SK-N-SH (cell line): ENCODE measurements at regions not wholly inside any gene's neighbourhood (a gene's known extent, or its start where the extent isn't known, plus 50 kb on each side); places are given as distances from the start of the nearest gene placed in this dataset.

Source experiments
- CTCF ChIA-PET: fragments of 300-600, 350-600 bp; formaldehyde crosslinking; extraction: SDS; loops from one replicate; lab custom pipeline; 2021; lab: Yijun Ruan, JAX
- POLR2A ChIA-PET: fragments of 350-600 bp; sonication (Branson Sonifier 250); formaldehyde crosslinking; extraction: SDS; loops from one replicate; lab custom pipeline; 2020; ENCODE audit warnings: antibody characterized with exemption, inconsistent platforms; lab: Yijun Ruan, JAX
- DNase-seq: peaks from one replicate; pipeline ENCODE4 v3.0.0; 2012
- H2AFZ ChIP-seq: fragments of 200-600 bp; sonication (generic); 2 replicates; pipeline ENCODE4 v1.8.1; 2016; ENCODE audit warnings: antibody characterized with exemption, mild to moderate bottlenecking, low read depth
- H3F3A ChIP-seq: fragments of 200-600 bp; sonication (generic); replicated peaks from 2 replicates; pipeline ENCODE3; 2016; ENCODE audit warnings: antibody characterized with exemption, mild to moderate bottlenecking; ENCODE audit not compliant: insufficient read depth
- H3K27ac ChIP-seq, 2 experiments: fragments of 200-500 bp in 1 of 2; fragments of 200-600 bp in 1 of 2; sonication (Bioruptor generic) in 1 of 2; sonication (generic), shearing (Covaris generic) in 1 of 2; 2 replicates each; pipeline versions ENCODE4 v1.5.1 to v1.6.1; 2014 to 2016; ENCODE audit warnings: low read depth in 2 of 2, inconsistent platforms in 1 of 2, low read length in 1 of 2, mild to moderate bottlenecking in 1 of 2, mixed read lengths in 1 of 2
- H3K27me3 ChIP-seq: fragments of 200-600 bp; sonication (generic), shearing (Covaris generic); 2 replicates; pipeline ENCODE4 v1.6.1; 2016; ENCODE audit warnings: mixed run types; ENCODE audit not compliant: insufficient read depth
- H3K36me3 ChIP-seq, 2 experiments: fragments of 200-500 bp in 1 of 2; fragments of 200-600 bp in 1 of 2; sonication (Bioruptor generic) in 1 of 2; sonication (generic) in 1 of 2; replicated peaks in 1 of 2; 2 replicates each; pipeline versions ENCODE3 to v1.5.1; 2014 to 2016; ENCODE audit warnings: low read length in 1 of 2, mild to moderate bottlenecking in 1 of 2; ENCODE audit not compliant: insufficient read depth in 2 of 2, control insufficient read depth in 1 of 2
- H3K4me1 ChIP-seq, 2 experiments: fragments of 200-500 bp in 1 of 2; fragments of 200-600 bp in 1 of 2; sonication (Bioruptor generic) in 1 of 2; sonication (generic), shearing (Covaris generic) in 1 of 2; 2 replicates each; pipeline versions ENCODE4 v1.5.1 to v1.6.1; 2014 to 2016; ENCODE audit warnings: low read depth in 1 of 2, low read length in 1 of 2, mixed run types in 1 of 2; ENCODE audit not compliant: insufficient read depth in 2 of 2, control insufficient read depth in 1 of 2
- H3K4me2 ChIP-seq: fragments of 200-600 bp; sonication (generic), shearing (Covaris generic); 2 replicates; pipeline ENCODE4 v1.6.1; 2017; ENCODE audit warnings: mixed run types
- H3K4me3 ChIP-seq, 2 experiments: fragments of 200-500 bp in 1 of 2; fragments of 200-600 bp in 1 of 2; sonication (Bioruptor generic) in 1 of 2; sonication (generic), shearing (Covaris generic) in 1 of 2; 2 replicates each; pipeline versions ENCODE4 v1.5.1 to v1.8.1; 2014 to 2016; ENCODE audit warnings: low read depth in 2 of 2, inconsistent platforms in 1 of 2, low read length in 1 of 2, mild to moderate bottlenecking in 1 of 2, mixed read lengths in 1 of 2, moderate library complexity in 1 of 2
- H3K79me2 ChIP-seq: fragments of 200-600 bp; sonication (generic); 2 replicates; pipeline ENCODE4 v1.8.1; 2017; ENCODE audit warnings: mild to moderate bottlenecking; ENCODE audit not compliant: insufficient read depth
- H3K9ac ChIP-seq: fragments of 200-600 bp; sonication (generic); 2 replicates; pipeline ENCODE4 v1.6.1; 2017; ENCODE audit warnings: mixed run types
- H3K9me2 ChIP-seq: fragments of 200-600 bp; sonication (generic); 2 replicates; pipeline ENCODE4 v1.6.1; 2017; ENCODE audit warnings: mixed run types
- H3K9me3 ChIP-seq: fragments of 200-600 bp; sonication (generic); 2 replicates; pipeline ENCODE4 v1.6.1; 2017; ENCODE audit warnings: mixed run types, mild to moderate bottlenecking, moderate library complexity
- H4K20me1 ChIP-seq: fragments of 200-600 bp; sonication (generic); 2 replicates; pipeline ENCODE4 v1.6.1; 2017; ENCODE audit warnings: mild to moderate bottlenecking, mixed run types; ENCODE audit not compliant: insufficient read depth
- CHD2 ChIP-seq: fragments of 150-350 bp; IDR thresholded peaks from 2 replicates; pipeline ENCODE4 v1.6.1; 2018; ENCODE audit warnings: low read length; ENCODE audit not compliant: partially characterized antibody
- ELF1 ChIP-seq: IDR thresholded peaks from 2 replicates; pipeline ENCODE4 v1.4.0; 2012
- EP300 ChIP-seq, 2 experiments: IDR thresholded peaks; 2 replicates each; pipeline versions ENCODE4 v1.4.0 to v1.6.1; 2012; ENCODE audit warnings: borderline replicate concordance in 1 of 2, low read depth in 1 of 2, low read length in 1 of 2
- FOSL2 ChIP-seq: IDR thresholded peaks from 2 replicates; pipeline ENCODE4 v1.4.0; 2012; ENCODE audit warnings: low read depth, mild to moderate bottlenecking, moderate library complexity, borderline replicate concordance
- GABPA ChIP-seq: IDR thresholded peaks from 2 replicates; pipeline ENCODE4 v1.4.0; 2012; ENCODE audit warnings: low read depth, mild to moderate bottlenecking
- GATA2 ChIP-seq: sonication (generic); formaldehyde crosslinking; IDR thresholded peaks from 2 replicates; pipeline ENCODE4 v1.5.0; 2020; ENCODE audit warnings: mild to moderate bottlenecking, missing genetic modification reagents
- JUND ChIP-seq: IDR thresholded peaks from 2 replicates; pipeline ENCODE4 v1.4.0; 2012
- MEF2A ChIP-seq: IDR thresholded peaks from 2 replicates; pipeline ENCODE4 v1.4.0; 2012; ENCODE audit warnings: low read depth, borderline replicate concordance
- MXI1 ChIP-seq: IDR thresholded peaks from 2 replicates; pipeline ENCODE4 v1.6.1; 2012; ENCODE audit warnings: mild to moderate bottlenecking, low read depth, low read length, improper control_type of control experiment
- POLR2AphosphoS5 ChIP-seq: IDR thresholded peaks from 2 replicates; pipeline ENCODE4 v1.6.1; 2012; ENCODE audit warnings: low read depth, low read length
- RAD21 ChIP-seq: IDR thresholded peaks from 2 replicates; pipeline ENCODE4 v1.6.1; 2012; ENCODE audit warnings: mild to moderate bottlenecking, low read length
- RCOR1 ChIP-seq: fragments of 150-350 bp; IDR thresholded peaks from 2 replicates; pipeline ENCODE4 v1.6.1; 2017; ENCODE audit warnings: antibody characterized with exemption, low read length
- TAF1 ChIP-seq: IDR thresholded peaks from 2 replicates; pipeline ENCODE4 v1.6.1; 2012; ENCODE audit warnings: low read depth, mild to moderate bottlenecking, low read length, moderate library complexity, borderline replicate concordance
- TCF12 ChIP-seq: IDR thresholded peaks from 2 replicates; pipeline ENCODE4 v1.4.0; 2012
- TEAD4 ChIP-seq: IDR thresholded peaks from 2 replicates; pipeline ENCODE4 v1.4.0; 2012; ENCODE audit warnings: mild to moderate bottlenecking, borderline replicate concordance; ENCODE audit not compliant: insufficient read depth
- USF1 ChIP-seq: IDR thresholded peaks from 2 replicates; pipeline ENCODE4 v1.4.0; 2012; ENCODE audit warnings: low read depth, borderline replicate concordance
- WGBS: methylation state at CpG from one replicate; pipeline ENCODE4 v1.1.6; 2017; ENCODE audit warnings: low lambda C conversion rate; 5-methylcytosine and 5-hydroxymethylcytosine counted together
- TF ChIP-seq, protein P1 (sequence below): fragments of 150-350 bp; IDR thresholded peaks from 2 replicates; pipeline ENCODE4 v1.6.1; 2017; ENCODE audit warnings: antibody characterized with exemption, low read length, low read depth, borderline replicate concordance
- TF ChIP-seq, protein P2 (sequence below): fragments of 150-350 bp; IDR thresholded peaks from 2 replicates; pipeline ENCODE4 v1.6.1; 2016; ENCODE audit warnings: mild to moderate bottlenecking, low read depth, low read length
- TF ChIP-seq, protein P3 (sequence below): IDR thresholded peaks from 2 replicates; pipeline ENCODE4 v1.4.0; 2012; ENCODE audit warnings: low read depth, borderline replicate concordance
- TF ChIP-seq, protein P4 (sequence below): IDR thresholded peaks from 2 replicates; pipeline ENCODE4; 2012

DNA sequence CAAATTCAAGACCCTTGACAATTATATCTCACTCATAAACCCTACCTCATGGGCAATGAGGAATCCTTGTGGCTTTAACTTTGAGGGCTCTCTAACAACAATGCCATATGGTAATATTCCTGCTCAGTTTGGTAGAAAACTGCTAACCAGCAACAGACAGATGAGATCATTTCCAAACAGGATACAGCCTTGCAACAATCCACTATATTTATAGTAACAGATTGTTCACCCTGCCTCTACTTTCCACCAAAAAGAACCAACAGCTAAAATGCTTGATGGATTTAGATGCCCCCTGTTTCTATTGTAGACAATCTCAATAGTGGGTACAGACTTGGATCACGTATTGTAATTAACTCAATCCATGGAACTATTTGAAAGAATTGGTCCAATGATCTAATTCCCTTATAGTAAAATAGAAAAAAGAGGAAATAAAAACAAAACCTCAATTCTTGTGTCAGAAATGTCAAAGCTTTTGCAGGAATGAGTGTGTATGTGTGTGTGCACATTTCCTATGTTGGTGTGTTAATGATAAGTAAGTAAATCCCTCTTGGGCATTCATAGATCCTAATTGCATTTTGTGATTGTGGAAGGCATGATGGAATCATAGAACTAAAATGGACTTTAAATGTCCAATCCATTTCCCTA, 100.0 kb upstream of the EDEM3 start:
- TF ChIP-seq RAD21 (no peak), TCF12 (peak; percentile 56), MEF2A (peak; percentile 86; the same call in 1 of the 2 replicates), EP300 (IDR thresholded peaks at IDR 0.05; ENCODE audit: borderline replicate concordance in 1 of 2, low read depth in 1 of 2, low read length in 1 of 2) (0 out of 4 replicates have a peak, but pooled peaks of 1 of the 2 experiments have one; percentile 27)
- no peaks in the 10 kb centered on the region for H3K79me2 ChIP-seq
- no peak overlapping the region for H3K9ac ChIP-seq
- peak overlapping the region; percentile 56 to 80; a peak in 3 of 4 replicates for H3K27ac ChIP-seq
- H3K4me2 ChIP-seq = peak overlapping the region; percentile 45; the same call in 1 of the 2 replicates
- peaks cover 0 to 3% of the 10 kb centered on the region in 2 experiments for H3K36me3 ChIP-seq
- 0 out of 2 replicates have a peak overlapping the region, but pooled peaks have one; percentile 4 for H2AFZ ChIP-seq
- no peaks in the 10 kb centered on the region; the same call in 1 of the 2 replicates for H3K9me3 ChIP-seq
- WGBS = 84% methylated on average over 1 of the region's 1 CpG
- ChIA-PET CTCF (no interaction called here), POLR2A (no interaction called here)
- DNase-seq = no peak
- no peak overlapping the region for H3K4me3 ChIP-seq
- no peaks in the 10 kb centered on the region for H3K9me2 ChIP-seq
- H4K20me1 ChIP-seq = no peaks in the 10 kb centered on the region
- no peaks in the 10 kb centered on the region for H3K27me3 ChIP-seq
- peaks cover 9% of the 10 kb centered on the region for H3F3A ChIP-seq
- H3K4me1 ChIP-seq = peaks cover 7 to 12% of the 10 kb centered on the region in 2 experiments; a peak in 1 of 4 replicates

DNA sequence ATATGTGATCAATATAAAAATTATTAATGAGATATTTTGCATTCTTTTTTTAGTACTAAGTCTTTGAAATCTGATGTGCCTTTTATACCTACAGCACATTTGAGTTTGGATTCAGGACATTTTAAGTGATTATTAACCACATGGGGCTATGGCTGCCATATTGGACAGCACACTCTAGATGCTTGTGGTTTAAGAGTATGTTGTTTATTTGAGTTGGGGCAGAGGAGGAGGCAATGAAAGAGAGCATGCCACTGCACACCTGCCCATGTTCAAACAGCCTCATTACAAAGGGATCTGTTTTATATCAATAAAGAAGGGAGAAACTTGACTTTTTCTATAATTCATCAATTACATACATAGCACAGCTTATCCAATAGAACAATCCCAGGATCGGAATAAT, 99.4 kb upstream of the EDEM3 start:
- H4K20me1 ChIP-seq = no peaks in the 10 kb centered on the region
- ChIA-PET CTCF (no interaction called here), POLR2A (no interaction called here)
- no peaks in the 10 kb centered on the region for H3K9me2 ChIP-seq
- H3K9me3 ChIP-seq = no peaks in the 10 kb centered on the region; the same call in 1 of the 2 replicates
- H3F3A ChIP-seq = peaks cover 9% of the 10 kb centered on the region
- H3K27ac ChIP-seq = peak overlapping the region; percentile 22 to 80; a peak in 3 of 4 replicates
- 86% methylated on average over 1 of the region's 1 CpG for WGBS
- no peaks in the 10 kb centered on the region for H3K79me2 ChIP-seq
- TF ChIP-seq POLR2AphosphoS5 (no peak), GATA2 (CRISPR knock-in tag) (no peak), GABPA (no peak), MEF2A (no peak), TCF12 (no peak), FOSL2 (no peak), RCOR1 (no peak), CHD2 (no peak), JUND (no peak), TEAD4 (no peak), MXI1 (no peak), USF1 (no peak), ELF1 (no peak), RAD21 (no peak), TAF1 (no peak), EP300 (IDR thresholded peaks at IDR 0.05; ENCODE audit: borderline replicate concordance in 1 of 2, low read depth in 1 of 2, low read length in 1 of 2) (no peak)
- TF ChIP-seq, protein P1, sequence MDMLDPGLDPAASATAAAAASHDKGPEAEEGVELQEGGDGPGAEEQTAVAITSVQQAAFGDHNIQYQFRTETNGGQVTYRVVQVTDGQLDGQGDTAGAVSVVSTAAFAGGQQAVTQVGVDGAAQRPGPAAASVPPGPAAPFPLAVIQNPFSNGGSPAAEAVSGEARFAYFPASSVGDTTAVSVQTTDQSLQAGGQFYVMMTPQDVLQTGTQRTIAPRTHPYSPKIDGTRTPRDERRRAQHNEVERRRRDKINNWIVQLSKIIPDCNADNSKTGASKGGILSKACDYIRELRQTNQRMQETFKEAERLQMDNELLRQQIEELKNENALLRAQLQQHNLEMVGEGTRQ = no peak
- TF ChIP-seq, protein P2, sequence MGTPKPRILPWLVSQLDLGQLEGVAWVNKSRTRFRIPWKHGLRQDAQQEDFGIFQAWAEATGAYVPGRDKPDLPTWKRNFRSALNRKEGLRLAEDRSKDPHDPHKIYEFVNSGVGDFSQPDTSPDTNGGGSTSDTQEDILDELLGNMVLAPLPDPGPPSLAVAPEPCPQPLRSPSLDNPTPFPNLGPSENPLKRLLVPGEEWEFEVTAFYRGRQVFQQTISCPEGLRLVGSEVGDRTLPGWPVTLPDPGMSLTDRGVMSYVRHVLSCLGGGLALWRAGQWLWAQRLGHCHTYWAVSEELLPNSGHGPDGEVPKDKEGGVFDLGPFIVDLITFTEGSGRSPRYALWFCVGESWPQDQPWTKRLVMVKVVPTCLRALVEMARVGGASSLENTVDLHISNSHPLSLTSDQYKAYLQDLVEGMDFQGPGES = no peak
- TF ChIP-seq, protein P3, sequence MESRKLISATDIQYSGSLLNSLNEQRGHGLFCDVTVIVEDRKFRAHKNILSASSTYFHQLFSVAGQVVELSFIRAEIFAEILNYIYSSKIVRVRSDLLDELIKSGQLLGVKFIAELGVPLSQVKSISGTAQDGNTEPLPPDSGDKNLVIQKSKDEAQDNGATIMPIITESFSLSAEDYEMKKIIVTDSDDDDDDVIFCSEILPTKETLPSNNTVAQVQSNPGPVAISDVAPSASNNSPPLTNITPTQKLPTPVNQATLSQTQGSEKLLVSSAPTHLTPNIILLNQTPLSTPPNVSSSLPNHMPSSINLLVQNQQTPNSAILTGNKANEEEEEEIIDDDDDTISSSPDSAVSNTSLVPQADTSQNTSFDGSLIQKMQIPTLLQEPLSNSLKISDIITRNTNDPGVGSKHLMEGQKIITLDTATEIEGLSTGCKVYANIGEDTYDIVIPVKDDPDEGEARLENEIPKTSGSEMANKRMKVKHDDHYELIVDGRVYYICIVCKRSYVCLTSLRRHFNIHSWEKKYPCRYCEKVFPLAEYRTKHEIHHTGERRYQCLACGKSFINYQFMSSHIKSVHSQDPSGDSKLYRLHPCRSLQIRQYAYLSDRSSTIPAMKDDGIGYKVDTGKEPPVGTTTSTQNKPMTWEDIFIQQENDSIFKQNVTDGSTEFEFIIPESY = no peak
- TF ChIP-seq, protein P4, sequence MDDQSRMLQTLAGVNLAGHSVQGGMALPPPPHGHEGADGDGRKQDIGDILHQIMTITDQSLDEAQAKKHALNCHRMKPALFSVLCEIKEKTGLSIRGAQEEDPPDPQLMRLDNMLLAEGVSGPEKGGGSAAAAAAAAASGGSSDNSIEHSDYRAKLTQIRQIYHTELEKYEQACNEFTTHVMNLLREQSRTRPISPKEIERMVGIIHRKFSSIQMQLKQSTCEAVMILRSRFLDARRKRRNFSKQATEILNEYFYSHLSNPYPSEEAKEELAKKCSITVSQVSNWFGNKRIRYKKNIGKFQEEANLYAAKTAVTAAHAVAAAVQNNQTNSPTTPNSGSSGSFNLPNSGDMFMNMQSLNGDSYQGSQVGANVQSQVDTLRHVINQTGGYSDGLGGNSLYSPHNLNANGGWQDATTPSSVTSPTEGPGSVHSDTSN = no peak
- no peak overlapping the region for H3K4me3 ChIP-seq
- no peak overlapping the region for H2AFZ ChIP-seq
- no peak overlapping the region for H3K9ac ChIP-seq
- peaks cover 7 to 12% of the 10 kb centered on the region in 2 experiments; a peak in 1 of 4 replicates for H3K4me1 ChIP-seq
- no peak for DNase-seq
- H3K27me3 ChIP-seq = no peaks in the 10 kb centered on the region
- peak overlapping the region; percentile 45; the same call in 1 of the 2 replicates for H3K4me2 ChIP-seq
- H3K36me3 ChIP-seq = peaks cover 0 to 3% of the 10 kb centered on the region in 2 experiments
